GM23248 (cell line): ENCODE measurements at regions not wholly inside any gene's neighbourhood (a gene's known extent, or its start where the extent isn't known, plus 50 kb on each side); places are given as distances from the start of the nearest gene placed in this dataset.

Experiments
- DNase-seq: peaks from one replicate; pipeline ENCODE4 v3.0.0-alpha.2; 2015
- H2AFZ ChIP-seq: fragments of 200-600 bp; sonication (generic); 2 replicates; pipeline ENCODE4 v1.6.1; 2016; ENCODE audit warnings: antibody characterized with exemption
- H3F3A ChIP-seq: fragments of 200-600 bp; sonication (generic); 2 replicates; pipeline ENCODE4 v1.6.1; 2016; ENCODE audit warnings: mild to moderate bottlenecking, antibody characterized with exemption, mixed run types; ENCODE audit not compliant: insufficient read depth
- H3K27ac ChIP-seq: fragments of 200-600 bp; sonication (generic); 2 replicates; pipeline ENCODE4 v1.5.1; 2016; ENCODE audit warnings: mild to moderate bottlenecking
- H3K27me3 ChIP-seq: fragments of 200-600 bp; sonication (generic); replicated peaks from 2 replicates; pipeline ENCODE4 v1.6.1; 2016; ENCODE audit warnings: mild to moderate bottlenecking; ENCODE audit not compliant: insufficient read depth
- H3K36me3 ChIP-seq: fragments of 200-600 bp; sonication (generic); 2 replicates; pipeline ENCODE4 v1.6.1; 2016; ENCODE audit warnings: low read depth, mild to moderate bottlenecking
- H3K4me1 ChIP-seq: fragments of 200-600 bp; sonication (generic); 2 replicates; pipeline ENCODE4 v1.6.1; 2016; ENCODE audit warnings: mild to moderate bottlenecking; ENCODE audit not compliant: insufficient read depth
- H3K4me2 ChIP-seq: fragments of 200-600 bp; sonication (generic); one replicate; pipeline ENCODE4 v1.6.1; 2016; ENCODE audit warnings: mild to moderate bottlenecking; ENCODE audit not compliant: unreplicated experiment
- H3K4me3 ChIP-seq: fragments of 200-600 bp; sonication (generic); 2 replicates; pipeline ENCODE4 v1.5.1; 2016; ENCODE audit warnings: mild to moderate bottlenecking
- H3K79me2 ChIP-seq: fragments of 200-600 bp; sonication (generic); 2 replicates; pipeline ENCODE4 v1.6.1; 2016; ENCODE audit warnings: mild to moderate bottlenecking; ENCODE audit not compliant: insufficient read depth
- H3K9ac ChIP-seq: fragments of 200-600 bp; sonication (generic); 2 replicates; pipeline ENCODE4 v1.6.1; 2016; ENCODE audit warnings: mild to moderate bottlenecking
- H3K9me2 ChIP-seq: fragments of 200-600 bp; sonication (generic); 2 replicates; pipeline ENCODE4 v1.6.1; 2016; ENCODE audit warnings: mixed run types, mild to moderate bottlenecking, moderate library complexity; ENCODE audit not compliant: insufficient read depth
- H3K9me3 ChIP-seq: fragments of 200-600 bp; sonication (generic); one replicate; pipeline ENCODE4 v1.6.1; 2017; ENCODE audit warnings: low read depth
- H4K20me1 ChIP-seq: fragments of 200-600 bp; sonication (generic); 2 replicates; pipeline ENCODE4 v1.6.0; 2016; ENCODE audit not compliant: insufficient read depth
- EZH2 ChIP-seq: fragments of 200-600 bp; sonication (generic); IDR thresholded peaks from 2 replicates; pipeline ENCODE4 v1.6.1; 2018; ENCODE audit warnings: antibody characterized with exemption, mild to moderate bottlenecking; ENCODE audit not compliant: insufficient read depth, poor library complexity, severe bottlenecking
- EZH2phosphoT487 ChIP-seq: fragments of 200-600 bp; sonication (generic); IDR thresholded peaks from 2 replicates; pipeline ENCODE4 v1.6.1; 2018; ENCODE audit warnings: antibody characterized with exemption, moderate library complexity, mild to moderate bottlenecking, low read depth; ENCODE audit not compliant: insufficient read depth
- WGBS, 2 experiments: methylation state at CpG; one replicate each; pipeline ENCODE4 v1.1.6; 2015 to 2017; ENCODE audit warnings: low lambda C conversion rate in 2 of 2, low coverage in 1 of 2; ENCODE audit errors: missing lambda C conversion rate in 2 of 2; 5-methylcytosine and 5-hydroxymethylcytosine counted together
- in situ Hi-C: fragments of 300-500 bp; cut with MboI; formaldehyde crosslinking; loops from 2 replicates; pipeline ENCODE4 v1.15.0; 2020

DNA sequence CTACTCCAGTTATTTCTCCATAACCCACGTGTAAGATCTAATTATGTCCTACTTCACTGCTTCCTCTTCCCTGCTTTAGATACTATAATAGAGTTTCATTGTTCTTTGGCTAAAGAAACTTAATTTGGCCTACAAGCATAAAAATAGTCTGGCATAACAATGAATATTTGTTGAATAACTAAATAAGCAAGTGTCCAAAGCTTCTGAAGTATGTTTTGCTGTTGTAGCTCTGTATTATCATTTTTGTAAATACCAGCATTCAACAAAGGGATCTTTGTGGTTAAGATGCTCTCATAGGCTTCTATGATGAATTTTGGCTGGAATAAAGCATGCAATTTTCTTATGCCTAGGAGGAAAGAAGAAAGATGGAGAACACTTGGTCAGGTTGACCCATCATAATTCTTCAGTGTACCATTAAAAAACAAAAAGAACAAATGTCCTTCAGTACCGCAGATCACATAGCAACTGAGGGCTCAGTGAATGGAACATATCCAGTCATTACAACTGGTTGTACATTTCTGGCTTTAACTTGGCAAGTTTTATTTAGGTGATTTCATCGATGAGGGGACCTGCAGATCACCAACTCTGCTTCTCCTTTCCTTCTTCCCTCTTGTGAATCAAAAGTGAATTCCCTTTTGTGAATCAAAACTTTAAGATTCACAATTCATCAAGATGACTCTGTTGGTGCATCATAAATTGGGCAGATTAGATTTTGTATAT, 465.9 kb upstream of the TGFBR2 start:
- Histone ChIP-seq H3K9me3 (no peaks in the 10 kb centered on the region), H4K20me1 (no peaks in the 10 kb centered on the region), H3F3A (0 out of 2 replicates have a peak, but pooled peaks cover 4% of the 10 kb centered on the region), H3K27me3 (no peaks in the 10 kb centered on the region), H3K79me2 (no peaks in the 10 kb centered on the region), H3K9ac (no peak overlapping the region), H3K4me1 (no peaks in the 10 kb centered on the region), H3K4me3 (no peak overlapping the region), H3K36me3 (no peaks in the 10 kb centered on the region), H3K4me2 (no peak overlapping the region), H3K9me2 (no peaks in the 10 kb centered on the region; the same call in 1 of the 2 replicates), H3K27ac (no peak overlapping the region), H2AFZ (no peak overlapping the region)
- no peak for DNase-seq
- TF ChIP-seq EZH2 (no peak), EZH2phosphoT487 (no peak)
- 71 to 77% methylated on average over 3 of the region's 3 CpGs for WGBS, 2 experiments
- in situ Hi-C loops: no loop called here

DNA sequence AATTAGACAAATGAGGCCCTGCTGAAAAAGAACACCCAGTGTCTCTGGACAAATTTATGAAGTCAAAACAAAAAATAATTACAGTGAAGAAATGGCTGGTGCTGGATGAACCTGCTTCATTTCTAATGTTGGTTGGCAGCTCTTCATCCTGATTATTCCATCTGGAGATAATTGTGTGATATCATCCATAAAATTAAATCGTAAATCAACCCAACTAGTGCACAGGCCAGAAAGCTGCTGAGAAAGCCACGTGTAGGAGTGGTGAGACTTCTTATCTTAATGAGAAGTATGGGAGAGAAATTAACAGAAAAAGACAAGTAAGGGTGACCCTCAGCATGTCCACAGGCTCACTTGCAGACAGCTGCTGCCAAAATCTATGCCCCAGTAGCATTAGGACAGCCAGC, 465.2 kb upstream of the TGFBR2 start:
- Histone ChIP-seq H2AFZ (no peak overlapping the region), H3K4me3 (no peak overlapping the region)
- no peak for DNase-seq

DNA sequence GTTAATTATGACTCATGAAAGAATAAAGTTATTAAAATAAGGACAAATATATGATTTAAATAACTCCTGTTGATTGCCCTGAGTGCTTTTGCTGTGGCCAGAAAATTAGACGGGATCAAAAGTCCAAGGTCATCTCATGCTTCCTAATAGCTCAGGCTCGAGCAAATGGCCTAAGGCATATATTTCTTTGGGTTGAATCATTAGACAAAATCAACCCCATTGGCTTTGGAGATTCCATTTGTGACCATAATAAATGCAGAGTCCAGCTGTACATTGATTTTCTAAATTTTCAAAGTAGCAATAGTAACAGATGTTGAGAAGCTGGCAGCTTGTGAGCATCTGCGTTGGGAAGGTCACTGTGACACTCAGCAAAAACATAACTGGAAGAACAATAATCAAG, 464.5 kb upstream of the TGFBR2 start:
- H3K4me2 ChIP-seq: no peak overlapping the region
- no peaks in the 10 kb centered on the region for H3K9me3 ChIP-seq
- H3K27ac ChIP-seq: no peak overlapping the region
- H2AFZ ChIP-seq: no peak overlapping the region
- no peak overlapping the region for H3K9ac ChIP-seq
- H3K27me3 ChIP-seq: no peaks in the 10 kb centered on the region
- no peak overlapping the region for H3K4me3 ChIP-seq
- 90 to 92% methylated on average over 3 of the region's 3 CpGs for WGBS, 2 experiments
- no peaks in the 10 kb centered on the region for H3K4me1 ChIP-seq
- H4K20me1 ChIP-seq: no peaks in the 10 kb centered on the region
- H3F3A ChIP-seq: 0 out of 2 replicates have a peak, but pooled peaks cover 4% of the 10 kb centered on the region
- no peak for TF ChIP-seq EZH2
- no peak for TF ChIP-seq EZH2phosphoT487
- no peaks in the 10 kb centered on the region for H3K9me2 ChIP-seq
- no peak for DNase-seq
- no peaks in the 10 kb centered on the region for H3K79me2 ChIP-seq
- no peaks in the 10 kb centered on the region for H3K36me3 ChIP-seq
- in situ Hi-C loops: no loop called here

More for the DNA sequence above, 465.2 kb upstream of the TGFBR2 start:
- Histone ChIP-seq H3K27ac (no peak overlapping the region), H3K4me2 (no peak overlapping the region), H3K9me3 (no peaks in the 10 kb centered on the region), H3K4me1 (no peaks in the 10 kb centered on the region), H3K9me2 (no peaks in the 10 kb centered on the region), H4K20me1 (no peaks in the 10 kb centered on the region), H3K36me3 (no peaks in the 10 kb centered on the region), H3K9ac (no peak overlapping the region), H3K79me2 (no peaks in the 10 kb centered on the region), H3K27me3 (no peaks in the 10 kb centered on the region), H3F3A (0 out of 2 replicates have a peak, but pooled peaks cover 4% of the 10 kb centered on the region)
- no peak for TF ChIP-seq EZH2phosphoT487
- TF ChIP-seq EZH2: no peak
- 36 to 40% methylated on average over 2 of the region's 2 CpGs for WGBS, 2 experiments
- in situ Hi-C loops: no loop called here

- no peaks in the 10 kb centered on the region for H3K4me1 ChIP-seq
- no peaks in the 10 kb centered on the region for H3K9me2 ChIP-seq
- no peak for DNase-seq
- H3K79me2 ChIP-seq: no peaks in the 10 kb centered on the region
- no peak overlapping the region for H3K4me3 ChIP-seq
- H4K20me1 ChIP-seq: no peaks in the 10 kb centered on the region
- H3K36me3 ChIP-seq: no peaks in the 10 kb centered on the region
- TF ChIP-seq EZH2phosphoT487 (no peak), EZH2 (no peak)
- H3K9ac ChIP-seq: no peak overlapping the region
- no peaks in the 10 kb centered on the region for H3K27me3 ChIP-seq
- H3F3A ChIP-seq: 0 out of 2 replicates have a peak, but pooled peaks cover 4% of the 10 kb centered on the region
- in situ Hi-C loops: no loop called here
- no peaks in the 10 kb centered on the region for H3K9me3 ChIP-seq
- no peak overlapping the region for H3K4me2 ChIP-seq
- no peak overlapping the region for H2AFZ ChIP-seq
- no peak overlapping the region for H3K27ac ChIP-seq
These were observed 463.5 kb upstream of the TGFBR2 start for GRCh38 chr3:30142946-30143345.
